Psoas muscle (tissue), 7 donors: ENCODE measurements at regions not wholly inside any gene's neighbourhood (a gene's known extent, or its start where the extent isn't known, plus 50 kb on each side); places are given as distances from the start of the nearest gene placed in this dataset.
A peak's percentile ranks its signal among the peaks of the same experiment; 100 is the strongest.
"Not testable (repeated sequence)": the region's sequence is repeated elsewhere in the genome, so short reads cannot be mapped to it uniquely, and the experiment has no call there.

Source experiments
- ATAC-seq, 4 donors: fragments of 200-7000 bp; cut with Tn5 transposase; one replicate each; pipeline ENCODE4 v1.9.1; 2020; ENCODE audit warnings: moderate library complexity in 3 of 4, mild to moderate bottlenecking in 2 of 4
- DNase-seq, 2 donors: peaks; one replicate each; pipeline ENCODE4 v3.0.0-alpha.2; 2020
- H3K27ac ChIP-seq: fragments of 200-600 bp; one replicate; pipeline ENCODE4 v1.8.0; 2022
- H3K27me3 ChIP-seq, 3 donors: fragments of 200-600 bp in 1 of 3; one replicate each; pipeline versions ENCODE4 v1.6.1 to v1.8.0; 2013 to 2022; ENCODE audit warnings: low read length in 2 of 3, mild to moderate bottlenecking in 2 of 3, moderate library complexity in 1 of 3; ENCODE audit not compliant: insufficient read depth in 3 of 3
- H3K36me3 ChIP-seq, 2 donors: fragments of 200-600 bp in 1 of 2; one replicate each; pipeline versions ENCODE4 v1.6.1 to v1.8.0; 2013 to 2022; ENCODE audit warnings: low read depth in 1 of 2, mild to moderate bottlenecking in 1 of 2, moderate library complexity in 1 of 2; ENCODE audit not compliant: insufficient read depth in 1 of 2
- H3K4me1 ChIP-seq: fragments of 200-600 bp; one replicate; pipeline ENCODE4 v1.8.0; 2022
- H3K4me3 ChIP-seq: fragments of 200-600 bp; one replicate; pipeline ENCODE4 v1.8.0; 2022; ENCODE audit warnings: mild to moderate bottlenecking
- H3K9me3 ChIP-seq: fragments of 200-600 bp; one replicate; pipeline ENCODE4 v1.8.0; 2022
- CTCF ChIP-seq: fragments of 200-600 bp; IDR thresholded peaks from one replicate; pipeline ENCODE4 v1.8.0; 2022; ENCODE audit warnings: antibody characterized with exemption
- WGBS, 3 donors: extraction: QIAGEN DNeasy Blood & Tissue Kit; methylation state at CpG; one replicate each; pipeline versions ENCODE4 v1.1.6 to v1.1.7; 2013; 5-methylcytosine and 5-hydroxymethylcytosine counted together
- intact Hi-C, 2 donors: fragments of 100-400 bp; cut with DNase I; formaldehyde crosslinking; loops; one replicate each; pipeline versions ENCODE4 v1.11.0 to v1.14.2; 2022
- donor health status: healthy with polysubstance abuse.
- donor health status: DM: no; HTN: no; CAD: no; lungs with moderate emphysema.
- donor health status: Bipolar disorder and iron deficiency.
- donor health status: healthy.
- donor health status: DM: yes; HTN: yes; CAD: no.
- donor health status: DM: no; HTN: no; CAD: no.
- donor health status: DM: yes; HTN: yes; CAD: no.

- no peak for DNase-seq
- Histone ChIP-seq H3K27ac (no peak overlapping the region), H3K9me3 (no peaks in the 10 kb centered on the region), H3K4me3 (no peak overlapping the region), H3K36me3 (peaks cover 0 to 7% of the 10 kb centered on the region in 2 donors), H3K27me3 (no peaks in the 10 kb centered on the region), H3K4me1 (no peaks in the 10 kb centered on the region)
- intact Hi-C loops: no loop called here
- WGBS, 3 donors: 52 to 61% (median 52%) methylated on average over 3 of the region's 3 CpGs
- ATAC-seq: no peak
- no peak for TF ChIP-seq CTCF
Observed at GRCh38 chr6:159639721-159640120, 53.3 kb downstream of the SOD2 start.

GRCh38 chr6:159633196-159633595, 59.8 kb downstream of the SOD2 start:
- intact Hi-C loops: no loop called here
- H3K9me3 ChIP-seq: no peaks in the 10 kb centered on the region
- ATAC-seq (no peak), DNase-seq (no peak)
- H3K4me3 ChIP-seq: no peak overlapping the region
- no peaks in the 10 kb centered on the region for H3K27me3 ChIP-seq
- TF ChIP-seq CTCF: peak; percentile 8
- peaks cover 0 to 22% of the 10 kb centered on the region in 2 donors for H3K36me3 ChIP-seq
- no peaks in the 10 kb centered on the region for H3K4me1 ChIP-seq
- WGBS, 3 donors: 83 to 87% (median 87%) methylated on average over 5 of the region's 5 CpGs
- H3K27ac ChIP-seq: no peak overlapping the region

GRCh38 chr6:159631886-159632285, 61.2 kb downstream of the SOD2 start:
- H3K27ac ChIP-seq: no peak overlapping the region
- WGBS, 3 donors: 93 to 95% (median 94%) methylated on average over 5 of the region's 5 CpGs
- intact Hi-C loops: no loop called here

GRCh38 chr6:159627939-159628338, 65.1 kb downstream of the SOD2 start:
- WGBS, 3 donors: 88 to 94% (median 93%) methylated on average over 2 of the region's 2 CpGs
- intact Hi-C loops: no loop called here
- no peak for ATAC-seq
- no peak overlapping the region for H3K4me3 ChIP-seq
- H3K27me3 ChIP-seq: no peaks in the 10 kb centered on the region
- no peaks in the 10 kb centered on the region for H3K4me1 ChIP-seq
- H3K36me3 ChIP-seq: peaks cover 4 to 30% of the 10 kb centered on the region in 2 donors
- no peaks in the 10 kb centered on the region for H3K9me3 ChIP-seq
- no peak for DNase-seq
- no peak for TF ChIP-seq CTCF
- no peak overlapping the region for H3K27ac ChIP-seq

More at GRCh38 chr6:159631886-159632285, 61.2 kb downstream of the SOD2 start:
- H3K4me1 ChIP-seq: no peaks in the 10 kb centered on the region
- H3K36me3 ChIP-seq: peaks cover 4 to 19% of the 10 kb centered on the region in 2 donors
- DNase-seq (no peak), ATAC-seq (no peak)
- no peaks in the 10 kb centered on the region for H3K27me3 ChIP-seq
- no peak for TF ChIP-seq CTCF
- no peaks in the 10 kb centered on the region for H3K9me3 ChIP-seq
- H3K4me3 ChIP-seq: no peak overlapping the region

- intact Hi-C loops, H3K4me3 ChIP-seq, DNase-seq, H3K9me3 ChIP-seq, H3K27ac ChIP-seq, H3K27me3 ChIP-seq, H3K4me1 ChIP-seq, ATAC-seq: not testable (repeated sequence)
- 93 to 96% (median 96%) methylated on average over 5 of the region's 5 CpGs for WGBS, 3 donors
- H3K36me3 ChIP-seq: peaks cover 4 to 21% of the 10 kb centered on the region in 2 donors
Observed at GRCh38 chr6:159626506-159626905, 66.5 kb downstream of the SOD2 start.
